K562 (cell line): ENCODE measurements at regions not wholly inside any gene's neighbourhood (a gene's known extent, or its start where the extent isn't known, plus 50 kb on each side); places are given as distances from the start of the nearest gene placed in this dataset.
A peak's percentile ranks its signal among the peaks of the same experiment; 100 is the strongest.

Source experiments
- ADNP ChIP-seq: fragments of 200-800 bp; sonication (Bioruptor generic); IDR thresholded peaks from 2 replicates; pipeline ENCODE4 v1.6.1; 2016; ENCODE audit warnings: missing genetic modification characterization, missing compliant biosample characterization
- CBX1 ChIP-seq: sonication (generic); IDR thresholded peaks from 2 replicates; pipeline ENCODE4 v1.6.1; 2016; ENCODE audit warnings: antibody characterized with exemption, low read depth, mild to moderate bottlenecking
- EGR1 ChIP-seq: fragments of 450-650 bp; conservative IDR thresholded peaks from 2 replicates; pipeline ENCODE4 v1.6.1; 2017; ENCODE audit warnings: mild to moderate bottlenecking
- FIP1L1 ChIP-seq: fragments of 200-400 bp; formaldehyde crosslinking; IDR thresholded peaks from 2 replicates; pipeline ENCODE4 v1.6.1; 2018; ENCODE audit warnings: mild to moderate bottlenecking, low read depth, low read length; ENCODE audit not compliant: poor library complexity, severe bottlenecking
- GTF2B ChIP-seq: IDR thresholded peaks from 2 replicates; pipeline ENCODE4 v1.6.1; 2011; ENCODE audit not compliant: insufficient read length; ENCODE audit errors: extremely low read depth
- JUND ChIP-seq, 2 experiments: IDR thresholded peaks; 2 replicates in 1 of 2; 3 replicates in 1 of 2; pipeline ENCODE4 v1.6.1; 2011; ENCODE audit warnings: borderline replicate concordance in 2 of 2, low read depth in 2 of 2, low read length in 2 of 2, improper control_type of control experiment in 1 of 2, missing biosample characterization in 1 of 2, missing genetic modification characterization in 1 of 2, missing genetic modification reagents in 1 of 2
- MEIS2 ChIP-seq: fragments of 450-650 bp; IDR thresholded peaks from 2 replicates; pipeline ENCODE4 v1.6.1; 2014; ENCODE audit warnings: mild to moderate bottlenecking; ENCODE audit not compliant: partially characterized antibody
- MLX ChIP-seq, 2 experiments: fragments of 450-650 bp in 1 of 2; sonication (generic) in 1 of 2; formaldehyde crosslinking; conservative IDR thresholded peaks; 2 replicates each; pipeline versions ENCODE4 v1.4.0 to v1.8.1; 2020 to 2022; ENCODE audit warnings: mild to moderate bottlenecking in 1 of 2, missing genetic modification reagents in 1 of 2
- NCOA2 ChIP-seq, 2 experiments: fragments of 450-650 bp; IDR thresholded peaks; 2 replicates each; pipeline ENCODE4 v1.6.1; 2018; ENCODE audit warnings: mild to moderate bottlenecking in 2 of 2, moderate library complexity in 1 of 2; ENCODE audit not compliant: partially characterized antibody in 2 of 2
- PKNOX1 ChIP-seq: fragments of 450-650 bp; IDR thresholded peaks from 2 replicates; pipeline ENCODE4 v1.6.1; 2016
- RBM22 ChIP-seq: fragments of 200-400 bp; formaldehyde crosslinking; IDR thresholded peaks from 2 replicates; pipeline ENCODE4 v1.6.1; 2018; ENCODE audit warnings: low read length, low read depth; ENCODE audit not compliant: poor library complexity, severe bottlenecking
- TEAD4 ChIP-seq, 2 experiments: sonication (generic) in 1 of 2; formaldehyde crosslinking in 1 of 2; IDR thresholded peaks; 2 replicates each; pipeline versions ENCODE4 v1.6.1 to v1.8.0; 2012 to 2022; ENCODE audit warnings: borderline replicate concordance in 1 of 2, inconsistent platforms in 1 of 2, low read length in 1 of 2, mild to moderate bottlenecking in 1 of 2, missing genetic modification reagents in 1 of 2
- TFAP4 ChIP-seq: sonication (generic); formaldehyde crosslinking; IDR thresholded peaks from 2 replicates; pipeline ENCODE4 v1.8.0; 2022; ENCODE audit warnings: missing genetic modification reagents, mild to moderate bottlenecking, moderate library complexity, borderline replicate concordance
- USF1 ChIP-seq: sonication (generic); formaldehyde crosslinking; IDR thresholded peaks from 2 replicates; pipeline ENCODE4 v1.9.0; 2022; ENCODE audit warnings: mild to moderate bottlenecking, missing genetic modification reagents
- ZBTB34 ChIP-seq: fragments of 250-450 bp; sonication (Bioruptor Pico); IDR thresholded peaks from 2 replicates; pipeline ENCODE4 v1.8.0; 2021; ENCODE audit warnings: mild to moderate bottlenecking, moderate library complexity
- ZNF24 ChIP-seq: fragments of 450-650 bp; IDR thresholded peaks from 2 replicates; pipeline ENCODE4 v1.6.1; 2016
- ZNF551 ChIP-seq: fragments of 250-450 bp; sonication (Bioruptor Pico); IDR thresholded peaks from 2 replicates; pipeline ENCODE4 v1.5.0; 2021; ENCODE audit warnings: mild to moderate bottlenecking, moderate library complexity
- ZNF668 ChIP-seq: fragments of 250-450 bp; sonication (Bioruptor Pico); IDR thresholded peaks from 2 replicates; pipeline ENCODE4 v1.8.0; 2022; ENCODE audit warnings: mild to moderate bottlenecking, inconsistent platforms
- ZNF780A ChIP-seq: fragments of 250-450 bp; sonication (Bioruptor Pico); IDR thresholded peaks from 2 replicates; pipeline ENCODE4 v1.5.0; 2021; ENCODE audit warnings: mild to moderate bottlenecking

GRCh38 chr2:42913280-42913878, 121.0 kb upstream of the HAAO start (continued):
- no peak for TF ChIP-seq ZNF551 (CRISPR knock-in tag)
- TF ChIP-seq NCOA2 (IDR thresholded peaks at IDR 0.05; ENCODE audit: partially characterized antibody in 2 of 2), result no peak
- TF ChIP-seq ZNF668 (CRISPR knock-in tag), result no peak
- peak; percentile 87 for TF ChIP-seq PKNOX1
- no peak for TF ChIP-seq CBX1
- TF ChIP-seq USF1 (CRISPR knock-in tag), result no peak
- TF ChIP-seq FIP1L1, result no peak
- no peak for TF ChIP-seq GTF2B
- TF ChIP-seq ADNP, result no peak; the same call in 1 of the 2 replicates
- TF ChIP-seq ZNF780A (CRISPR knock-in tag), result no peak
- no peak for TF ChIP-seq TFAP4 (CRISPR knock-in tag)
- TF ChIP-seq JUND (IDR thresholded peaks at IDR 0.05; ENCODE audit: borderline replicate concordance, low read depth, low read length), result peak; percentile 95
- peak; percentile 93; the same call in 2 of the 3 replicates for TF ChIP-seq JUND (tag; IDR thresholded peaks at IDR 0.05; ENCODE audit: borderline replicate concordance, low read depth, low read length)
- no peak for TF ChIP-seq ZBTB34
- no peak for TF ChIP-seq EGR1
- no peak for TF ChIP-seq MLX (CRISPR knock-in tag; conservative IDR thresholded peaks at IDR 0.05)
- no peak for TF ChIP-seq RBM22
- peak; percentile 95 for TF ChIP-seq MEIS2
- no peak for TF ChIP-seq ZNF24
- peak; percentile 70; the same call in 1 of the 2 replicates for TF ChIP-seq TEAD4 (IDR thresholded peaks at IDR 0.05; ENCODE audit: low read length)
- TF ChIP-seq TEAD4 (CRISPR knock-in tag; IDR thresholded peaks at IDR 0.05; ENCODE audit: borderline replicate concordance), result no peak
